Eye (tissue), 1 donor: ENCODE measurements at regions not wholly inside any gene's neighbourhood (a gene's known extent, or its start where the extent isn't known, plus 50 kb on each side); places are given as distances from the start of the nearest gene placed in this dataset.

ENCODE experiments used
- DNase-seq: peaks from one replicate; pipeline ENCODE4 v3.0.0-alpha.2; 2015

DNA sequence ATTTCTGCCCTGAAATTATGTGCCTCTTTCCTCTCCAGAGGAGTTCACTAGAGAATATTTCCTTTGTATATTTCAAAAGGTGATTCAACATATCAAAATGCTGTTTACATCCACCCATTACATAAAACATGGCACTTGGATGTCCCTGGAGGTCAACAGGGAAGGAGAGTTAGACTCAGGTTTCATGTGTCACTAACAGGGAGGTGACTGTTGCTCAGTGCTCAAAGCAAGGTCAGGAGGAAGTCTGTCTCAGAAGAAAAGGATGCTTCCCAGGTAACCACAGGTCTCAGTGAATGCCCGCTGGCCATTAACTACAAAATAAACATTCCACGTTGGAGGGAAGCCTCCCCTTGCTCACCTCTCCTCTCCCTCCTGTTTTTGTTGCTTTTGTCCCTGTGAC is 198.6 kb downstream of the AXIN2 start:
- no peak for DNase-seq

DNA sequence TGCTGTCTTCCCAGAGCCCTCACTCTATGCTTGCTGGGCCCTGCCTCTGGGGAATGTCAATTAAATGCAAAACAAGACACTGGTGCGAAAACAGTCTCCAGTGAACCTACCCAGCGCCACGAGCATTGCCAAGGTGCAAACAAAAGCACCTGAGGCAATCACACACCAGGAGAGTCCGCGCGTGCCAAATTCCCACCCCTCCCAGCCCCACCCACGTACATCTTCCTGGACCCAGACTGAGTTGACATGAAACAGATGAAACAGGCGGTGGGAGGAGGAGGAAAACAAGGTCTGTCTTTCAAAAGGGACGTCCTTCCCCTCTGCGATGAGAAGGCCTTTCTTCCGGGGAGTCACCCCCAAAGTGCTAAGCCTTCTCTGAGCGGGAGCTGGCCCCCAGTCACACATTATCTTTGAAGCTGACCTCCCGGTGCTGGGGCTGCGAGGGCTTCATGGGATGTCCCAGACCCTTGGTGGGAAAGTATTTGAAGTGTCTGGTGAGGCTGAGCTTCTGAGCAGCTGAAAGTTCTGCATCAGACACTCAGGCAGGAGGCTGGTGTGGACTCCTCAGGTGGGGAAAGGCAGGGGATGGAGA is 200.4 kb downstream of the AXIN2 start:
- DNase-seq: no peak

DNA sequence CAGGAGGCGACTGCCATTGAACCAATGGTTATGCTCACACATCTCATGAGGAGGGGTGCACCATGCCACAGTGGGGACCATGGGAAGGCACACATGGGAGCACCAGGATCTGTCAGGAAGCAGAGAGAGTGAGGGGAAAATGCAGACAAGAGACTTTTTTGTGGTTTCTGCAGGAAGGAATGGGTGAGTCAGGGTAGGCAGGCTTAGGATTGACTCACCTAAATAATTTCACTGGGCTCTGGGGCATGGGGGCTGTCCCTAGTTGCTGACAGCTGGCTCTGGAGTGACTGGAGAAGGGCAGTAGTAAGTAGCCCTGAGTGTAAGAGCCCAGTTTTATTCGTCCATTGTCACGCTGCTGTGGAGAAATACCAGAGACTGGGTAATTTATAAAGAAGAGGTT is 202.4 kb downstream of the AXIN2 start:
- DNase-seq: no peak

DNA sequence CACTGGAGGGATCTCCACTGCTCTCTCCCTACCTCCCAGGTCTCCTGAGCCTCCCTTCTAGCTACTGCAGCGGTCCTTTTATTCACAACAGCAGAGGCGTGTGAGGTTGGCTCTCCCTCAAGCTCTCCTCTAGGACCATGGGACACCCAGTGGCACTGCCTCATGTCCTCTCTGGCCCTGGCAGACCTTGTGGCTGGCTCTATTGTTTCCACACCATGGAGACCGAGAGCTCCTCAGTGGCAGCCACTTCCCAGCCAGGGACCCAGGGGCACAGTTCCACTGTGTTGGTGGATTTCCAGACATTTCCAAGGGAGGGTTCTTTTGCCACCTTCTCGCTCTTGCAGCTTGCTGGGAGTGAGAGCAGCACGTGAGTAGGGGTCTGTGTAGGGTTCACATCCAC is 204.9 kb downstream of the AXIN2 start:
- no peak for DNase-seq

DNA sequence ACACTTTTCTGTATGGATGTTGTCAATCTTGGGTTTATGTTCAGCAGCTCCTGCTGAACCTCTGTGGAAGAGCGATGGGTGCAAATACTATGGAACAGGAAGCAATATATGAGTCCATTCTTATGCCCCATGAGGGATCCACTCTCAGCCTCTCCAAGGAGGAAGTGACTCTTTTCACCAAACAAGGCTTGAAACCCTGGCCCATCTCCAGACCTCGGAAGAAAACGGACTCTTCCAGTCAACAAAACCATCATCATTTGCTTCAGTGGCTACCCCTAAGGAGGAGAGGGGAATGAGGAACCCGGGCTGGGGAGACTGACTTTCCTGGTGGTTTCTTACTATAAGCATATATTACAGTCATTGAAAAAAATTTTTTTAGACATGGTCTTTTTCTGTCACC is 206.2 kb downstream of the AXIN2 start:
- DNase-seq: no peak

DNA sequence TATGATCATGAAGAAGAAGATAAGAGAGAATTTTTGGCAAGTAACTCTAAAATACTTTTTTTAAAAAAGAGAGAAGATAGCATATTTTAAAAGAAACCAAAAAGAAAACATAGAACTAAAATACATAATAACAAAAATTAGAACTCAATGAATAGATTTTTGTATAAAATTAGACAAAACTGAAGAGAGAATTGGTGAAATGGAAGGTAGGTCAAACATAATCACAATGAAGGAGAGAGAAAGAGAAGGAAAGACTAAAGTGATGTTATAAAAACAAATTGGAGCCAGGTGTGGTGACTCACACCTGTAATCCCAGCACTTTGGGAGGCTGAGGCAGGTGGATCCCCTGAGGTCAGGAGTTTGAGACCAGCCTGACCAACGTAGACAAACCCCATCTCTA is 211.5 kb downstream of the AXIN2 start:
- DNase-seq: no peak

DNA sequence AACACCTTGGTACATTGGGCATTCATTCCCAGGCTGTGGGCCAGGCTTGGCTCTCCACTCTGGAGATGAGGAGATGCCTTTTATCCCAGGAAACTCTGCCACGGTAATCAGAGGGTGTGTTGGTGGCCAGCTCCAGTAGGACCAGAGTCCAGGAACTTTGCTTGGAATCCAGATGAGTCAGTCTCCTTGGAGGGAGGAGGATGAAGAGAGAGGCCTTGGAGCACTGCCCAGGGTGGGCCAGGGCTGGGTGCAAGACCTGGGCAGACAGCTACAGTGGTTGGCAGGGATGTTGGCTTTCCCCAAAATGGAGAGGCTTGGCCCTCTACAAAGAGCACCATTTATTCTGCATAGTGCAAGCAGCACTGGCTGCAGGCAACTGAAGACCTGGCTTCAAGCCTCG is 209.0 kb downstream of the RGS9 start:
- no peak for DNase-seq

DNA sequence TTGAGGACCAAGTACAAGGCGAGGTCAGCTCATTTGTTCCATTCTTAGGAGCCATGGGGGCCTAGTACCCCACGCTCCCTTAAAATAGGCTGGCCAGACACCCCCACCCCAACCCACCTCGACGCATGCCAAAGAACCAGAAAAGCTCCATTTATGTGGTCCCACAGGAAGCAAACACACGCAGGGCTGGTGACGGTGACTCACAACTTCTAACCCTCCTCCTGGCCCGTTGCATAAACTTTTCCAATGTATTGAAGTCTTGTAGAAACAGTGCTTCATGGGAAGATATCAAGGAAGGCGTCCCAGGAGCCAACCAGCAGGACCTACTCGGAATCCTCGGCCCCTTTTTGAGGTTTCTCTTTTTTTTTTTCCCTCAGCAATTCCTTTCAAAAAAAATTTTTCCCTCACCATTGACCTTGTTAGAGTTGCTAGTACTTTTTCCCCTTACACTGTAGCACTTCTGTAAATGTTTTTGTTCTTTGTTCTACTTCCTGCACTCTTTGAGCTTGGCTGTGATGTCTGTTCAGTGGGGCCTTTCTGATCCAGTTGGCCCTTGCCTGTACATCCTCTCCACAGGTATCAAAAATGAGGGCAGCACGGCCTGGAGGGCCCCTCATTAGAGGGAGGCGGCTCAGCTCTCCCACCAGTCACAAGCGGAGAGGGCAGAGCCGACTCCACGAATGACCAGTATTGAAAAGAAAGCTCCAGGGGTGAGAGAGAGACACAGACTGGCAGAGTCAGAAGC is 208.3 kb downstream of the RGS9 start:
- DNase-seq: peak; percentile 36

DNA sequence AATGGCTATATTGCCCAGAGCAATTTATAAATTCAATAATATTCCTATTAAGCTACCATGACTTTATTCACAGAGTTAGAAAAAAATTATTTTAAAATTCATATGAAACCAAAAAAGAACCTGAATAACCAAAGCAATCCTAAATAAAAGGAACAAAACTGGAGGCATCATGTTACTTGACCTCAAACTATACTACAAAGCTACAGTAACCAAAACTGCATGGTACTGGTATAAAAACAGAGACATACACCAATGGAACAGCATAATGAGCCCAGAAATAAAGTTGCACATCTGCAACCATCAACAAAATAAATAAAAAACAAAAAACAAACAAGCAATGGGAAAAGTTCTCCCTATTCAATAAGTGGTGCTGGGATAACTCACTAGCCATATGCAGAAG is 203.2 kb downstream of the RGS9 start:
- no peak for DNase-seq

DNA sequence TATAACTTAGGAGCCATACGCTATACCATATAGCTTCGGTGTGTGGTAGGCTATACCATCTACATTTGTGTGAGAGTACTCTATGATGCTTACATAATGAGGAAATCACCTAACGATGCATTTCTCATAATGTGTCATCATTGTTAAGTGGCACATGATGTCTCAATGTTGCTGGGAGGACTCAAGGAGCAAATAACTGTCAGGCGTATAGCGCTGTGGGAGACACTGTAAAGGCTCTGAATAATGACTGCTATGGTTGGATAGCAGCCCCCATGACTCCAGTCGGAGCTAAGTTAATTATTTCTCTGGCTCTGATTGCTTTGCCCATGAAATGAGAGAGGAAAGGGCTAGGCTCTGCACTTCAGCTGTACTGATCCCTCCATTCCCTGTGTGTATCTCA is 197.2 kb downstream of the RGS9 start:
- no peak for DNase-seq

DNA sequence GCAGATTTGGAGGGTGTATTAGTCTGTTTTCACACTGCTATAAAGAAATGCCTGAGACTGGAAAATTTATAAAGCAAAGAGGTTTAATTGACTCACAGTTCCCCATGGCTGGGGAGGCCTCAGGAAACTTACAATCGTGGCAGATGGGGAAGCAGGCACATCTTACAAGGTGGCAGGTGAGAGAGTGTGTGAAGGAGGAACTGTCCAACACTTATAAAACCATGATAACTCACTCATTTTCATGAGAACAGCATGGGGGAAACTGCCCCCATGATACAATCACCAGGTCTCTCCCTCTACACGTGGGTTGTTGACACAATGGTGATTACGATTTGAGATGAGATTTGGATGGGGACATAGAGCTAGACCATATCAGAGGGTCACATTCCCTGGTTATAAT is 195.6 kb downstream of the RGS9 start:
- DNase-seq: no peak

DNA sequence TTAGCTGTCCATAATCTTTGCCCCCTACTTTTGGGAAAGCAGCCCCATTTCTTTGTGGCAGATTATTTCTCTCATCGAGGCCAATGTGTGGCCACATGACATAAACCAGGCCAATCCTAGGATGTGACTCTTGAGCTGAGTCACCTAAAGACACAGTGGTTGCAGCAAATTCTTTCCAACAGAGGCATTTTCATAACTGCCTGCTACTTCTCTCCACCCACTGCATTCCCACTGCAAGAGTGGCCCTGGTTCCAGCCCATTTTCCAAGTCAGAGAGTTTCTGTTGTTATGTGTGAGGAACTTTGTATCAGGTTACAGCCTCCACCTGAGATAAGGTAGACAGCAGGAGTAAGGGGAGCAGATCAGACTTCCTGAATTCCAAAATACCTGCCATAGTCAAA is 195.2 kb downstream of the RGS9 start:
- DNase-seq: no peak

DNA sequence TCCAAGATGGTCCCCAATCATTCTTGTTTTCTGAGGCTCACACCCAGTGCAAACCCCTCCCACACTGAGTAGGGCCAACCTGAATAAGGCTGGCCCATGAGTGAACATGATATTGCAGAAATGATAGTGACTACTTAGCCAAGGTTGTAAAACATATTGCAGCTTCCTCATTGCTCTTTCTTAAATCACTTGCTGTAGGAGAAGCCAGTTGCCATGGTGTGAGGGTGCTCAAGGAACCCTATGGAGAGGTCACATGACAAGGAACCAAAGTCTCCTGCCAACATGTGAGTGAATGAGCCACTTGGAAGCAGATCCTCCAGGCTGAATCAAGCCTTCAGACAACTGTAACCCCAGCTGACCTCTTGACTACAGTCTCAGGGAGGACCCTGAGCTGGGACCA is 191.4 kb downstream of the RGS9 start:
- no peak for DNase-seq

DNA sequence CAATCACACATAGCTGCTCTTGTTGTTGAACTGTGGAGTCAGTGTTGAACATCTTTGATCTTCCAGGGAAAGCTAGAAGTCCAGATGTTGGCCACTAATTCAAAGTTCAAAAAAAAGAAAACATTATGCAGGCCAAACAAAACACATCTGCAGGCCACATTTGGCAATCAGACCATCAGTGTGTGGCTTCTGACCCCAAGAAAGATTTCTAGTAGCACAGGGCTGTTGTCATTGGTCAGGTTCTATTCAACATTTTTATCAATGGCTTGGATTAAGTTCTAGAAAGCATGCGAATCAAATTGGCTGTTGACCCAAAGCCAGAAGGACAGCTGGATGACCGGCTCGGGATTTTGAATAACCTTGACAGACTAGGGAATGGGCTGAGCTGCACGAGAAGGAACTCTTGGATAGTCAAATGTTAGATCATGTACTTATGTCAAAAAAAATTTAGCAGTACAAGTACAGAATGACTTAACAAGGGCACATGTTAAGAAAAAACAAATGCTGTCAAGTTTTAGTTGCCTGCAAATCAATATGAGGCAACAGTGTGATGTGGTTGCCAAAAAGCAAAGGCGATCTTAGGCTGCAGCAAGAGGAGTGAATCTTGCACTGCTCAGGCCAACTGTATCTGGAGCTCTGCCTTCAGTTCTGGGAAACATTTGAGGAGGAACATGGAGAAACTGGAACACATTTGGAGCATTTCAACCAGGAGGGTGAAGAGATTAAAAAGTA is 187.6 kb downstream of the RGS9 start:
- no peak for DNase-seq

DNA sequence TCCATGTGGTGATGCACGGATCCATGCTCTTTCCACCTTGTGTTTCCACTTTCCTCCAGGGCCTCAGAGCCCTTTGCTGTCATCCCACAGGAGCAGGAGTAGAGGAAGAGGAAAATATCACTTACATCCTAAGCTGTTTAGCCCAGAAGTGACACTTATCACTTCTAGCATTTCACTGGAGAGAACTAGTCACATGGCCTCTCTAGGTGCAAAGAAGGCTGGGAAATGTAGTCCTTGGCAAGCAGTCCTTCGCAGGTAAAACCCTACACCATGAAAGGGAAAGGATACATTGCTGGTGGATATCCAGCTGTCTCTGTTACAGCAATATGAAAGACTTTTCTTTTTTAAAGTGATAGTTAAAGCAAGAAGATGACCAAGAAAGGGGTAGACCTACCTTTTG is 185.9 kb downstream of the RGS9 start:
- DNase-seq: no peak

DNA sequence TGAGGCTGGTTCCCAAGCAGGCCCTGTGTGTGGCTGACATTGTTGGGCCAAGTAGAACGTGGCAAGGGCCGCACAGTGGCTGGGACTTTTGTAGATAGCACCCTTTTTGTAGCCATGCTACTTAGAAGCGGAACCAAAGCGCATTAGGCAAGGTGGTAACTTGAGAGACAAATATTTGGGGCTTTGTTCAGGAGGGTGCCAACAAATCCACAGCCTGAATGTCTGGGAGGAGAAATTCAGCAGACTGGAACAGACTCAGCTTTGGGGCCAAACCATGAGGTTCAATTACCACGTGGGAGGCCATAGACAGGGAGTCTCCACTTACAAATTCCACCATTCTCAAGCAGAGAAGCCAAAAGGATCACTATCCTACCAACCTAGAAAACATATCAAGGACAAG is 183.7 kb downstream of the RGS9 start:
- no peak for DNase-seq

DNA sequence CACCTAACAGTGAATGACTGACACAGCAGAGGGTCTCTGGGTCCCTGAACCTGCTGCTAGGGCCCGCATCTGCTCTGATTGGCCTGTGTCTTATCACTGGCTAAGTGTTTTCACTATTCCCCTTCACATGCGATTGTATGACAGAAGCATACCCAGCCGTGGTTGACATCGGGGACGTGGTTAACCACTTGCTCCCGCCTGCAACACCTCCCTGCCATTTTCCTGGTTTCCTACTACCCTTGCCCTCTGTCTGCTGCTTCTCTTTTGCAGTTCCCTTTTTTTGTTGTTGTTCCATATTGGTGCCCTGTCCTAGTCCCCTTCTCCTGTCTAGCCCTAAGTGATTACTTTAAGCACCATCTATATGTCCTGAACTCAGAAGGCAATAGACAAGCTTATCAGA is 177.0 kb downstream of the RGS9 start:
- DNase-seq: no peak

DNA sequence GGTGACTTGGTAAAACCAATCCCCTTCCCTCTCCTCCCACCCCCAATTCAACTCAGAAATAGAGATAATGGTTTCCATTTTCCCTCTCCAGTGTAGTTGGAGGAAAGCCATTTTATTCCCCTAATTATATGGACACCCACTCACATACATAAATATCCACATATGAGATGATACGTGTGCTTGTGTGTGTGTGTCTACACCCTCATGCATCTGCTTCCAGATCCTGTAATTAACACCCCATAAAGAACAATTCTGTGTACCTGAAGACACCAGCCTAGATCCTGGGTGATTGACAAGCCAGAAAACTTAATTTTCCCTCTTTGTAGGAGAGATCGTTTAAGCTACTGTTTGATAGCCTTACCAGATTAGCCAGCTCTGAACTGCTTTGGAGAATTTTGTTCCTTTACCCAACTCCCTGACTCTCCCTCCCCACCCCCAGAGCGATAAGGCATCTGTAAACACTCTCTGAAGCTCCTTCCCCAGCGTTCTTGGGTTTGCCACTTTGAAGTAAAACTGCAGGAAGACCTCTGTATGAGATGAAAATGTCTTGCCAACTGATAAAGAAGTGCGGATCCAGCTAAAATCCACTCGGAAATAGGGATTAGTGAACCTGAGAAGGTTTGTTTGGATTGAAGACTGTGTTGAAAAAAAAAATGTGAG is 175.7 kb downstream of the RGS9 start:
- no peak for DNase-seq

DNA sequence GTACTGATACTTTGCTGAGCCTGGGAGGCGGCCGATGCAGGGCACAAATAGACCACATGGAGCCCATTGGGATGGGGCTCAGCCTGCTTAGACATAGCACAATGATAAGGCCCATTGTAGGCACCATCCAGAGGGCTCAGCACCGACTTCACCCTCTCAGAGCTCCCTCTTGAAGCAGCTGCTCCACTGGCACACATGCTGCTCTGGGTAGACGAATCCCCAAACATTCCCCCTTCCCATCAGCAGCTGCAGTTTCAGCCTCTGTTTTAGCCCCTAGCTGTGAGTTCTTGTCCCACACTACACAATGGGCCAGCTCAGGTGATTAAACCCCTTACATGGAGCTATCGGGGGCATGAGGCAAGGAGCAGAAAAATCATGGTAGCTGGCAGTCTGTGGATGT is 174.1 kb downstream of the RGS9 start:
- DNase-seq: no peak

DNA sequence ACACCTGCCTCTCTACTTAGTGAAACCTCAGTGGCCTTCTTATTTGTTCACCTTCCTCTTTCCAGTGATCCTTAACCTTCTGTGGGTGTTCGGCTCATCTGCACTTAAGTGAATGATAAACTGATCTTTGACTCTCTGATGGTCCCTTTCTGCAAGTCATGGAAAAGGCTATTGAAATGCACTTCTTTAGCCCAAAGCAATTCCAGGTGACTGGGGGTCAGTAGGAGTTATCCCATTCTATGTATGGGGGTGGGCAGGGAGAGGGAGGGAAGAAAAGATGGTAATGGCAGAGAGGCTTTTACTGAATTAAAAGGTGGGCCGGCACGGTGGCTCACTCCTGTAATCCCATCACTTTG is 170.8 kb downstream of the RGS9 start:
- no peak for DNase-seq

DNA sequence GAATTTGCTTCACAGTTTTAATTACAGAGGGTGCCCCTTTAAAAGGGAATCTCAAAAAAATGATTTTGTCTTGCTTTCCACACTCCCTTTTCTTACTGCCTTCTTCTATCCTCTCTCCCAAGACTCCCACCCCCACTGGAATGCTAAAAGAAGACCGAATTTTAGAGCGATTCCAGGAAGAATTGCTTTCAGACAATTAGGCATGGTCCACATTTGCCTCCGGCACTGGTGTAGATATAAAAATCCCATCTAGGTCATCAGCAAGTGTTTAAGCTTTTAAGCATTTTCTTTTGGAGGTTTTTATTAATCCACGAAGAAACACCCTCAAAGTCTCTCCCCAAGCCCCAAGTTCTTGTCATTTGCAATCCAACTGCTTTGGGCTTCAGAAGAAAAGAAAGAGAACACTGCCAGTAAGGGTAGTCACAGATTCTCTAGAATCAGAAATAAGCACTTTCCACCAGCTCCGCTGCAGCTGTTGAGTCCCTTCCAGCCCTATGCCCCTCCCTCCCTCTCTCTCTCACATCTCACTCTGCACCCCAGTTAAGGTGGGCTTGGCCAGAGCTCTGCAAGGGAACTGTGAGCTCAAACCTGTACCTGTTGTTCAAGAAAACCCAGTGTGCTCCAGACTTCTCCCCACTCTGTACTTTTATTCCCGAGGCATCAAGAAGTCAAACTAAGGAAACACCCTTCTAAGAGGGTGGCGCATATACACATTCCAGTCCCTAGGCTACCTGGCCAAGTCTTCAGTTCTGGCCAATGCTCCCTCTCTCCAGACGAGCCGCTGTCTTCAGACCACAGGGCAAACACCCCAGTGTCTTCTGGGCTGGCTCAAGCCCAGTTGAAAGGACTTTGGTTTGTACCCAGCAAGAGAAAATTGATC is 170.2 kb downstream of the RGS9 start:
- peak; percentile 6 for DNase-seq

DNA sequence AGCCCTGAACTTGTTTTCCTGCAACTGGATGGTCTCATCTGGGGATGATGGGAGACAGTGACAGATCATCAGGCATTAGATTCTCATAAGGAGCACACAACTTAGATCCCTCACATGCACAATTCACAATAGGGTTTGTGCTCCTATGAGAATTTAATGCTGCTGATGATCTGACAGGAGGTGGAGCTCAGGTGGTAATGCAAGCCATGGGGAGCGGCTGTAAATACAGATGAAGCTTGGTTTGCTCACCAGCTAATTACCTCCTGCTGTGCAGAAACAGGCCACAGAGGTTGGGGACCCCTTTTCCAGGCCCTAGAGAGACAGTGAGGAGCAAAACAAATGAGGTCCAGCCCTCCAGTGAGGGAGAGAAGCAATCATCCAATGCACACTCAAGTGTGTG is 168.6 kb downstream of the RGS9 start:
- no peak for DNase-seq

DNA sequence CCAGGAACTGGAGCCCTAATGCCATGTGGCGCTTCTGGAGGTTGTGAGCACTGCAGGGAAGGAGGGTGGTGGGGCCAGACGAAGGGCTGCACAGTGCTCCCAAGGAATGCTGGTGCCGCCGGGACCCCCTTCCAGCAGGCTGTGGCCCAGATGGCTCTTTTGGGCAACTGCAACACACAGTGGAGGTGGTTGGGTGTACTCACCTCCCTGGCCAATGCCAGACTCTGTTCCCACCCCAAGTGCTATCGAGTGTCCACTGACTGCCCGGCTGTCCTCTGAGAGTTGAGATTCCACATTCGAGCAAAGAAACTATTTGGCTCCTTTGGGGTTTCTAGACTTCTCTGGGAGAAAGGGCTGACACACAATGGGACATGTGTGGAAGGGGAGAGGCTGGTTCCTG is 167.9 kb downstream of the RGS9 start:
- no peak for DNase-seq
